ENCODE measurements at regions not wholly inside any gene's neighbourhood (a gene's known extent, or its start where the extent isn't known, plus 50 kb on each side); places are given as distances from the start of the nearest gene placed in this dataset.
"Not testable (repeated sequence)": the region's sequence is repeated elsewhere in the genome, so short reads cannot be mapped to it uniquely, and the experiment has no call there.

- peaks cover 6% of the 10 kb centered on the region for H3K4me1 Mint-ChIP-seq (ENCODE audit: unreplicated experiment)
- H3K4me3 Mint-ChIP-seq (ENCODE audit: unreplicated experiment): no peak overlapping the region
- H3K27ac Mint-ChIP-seq (ENCODE audit: unreplicated experiment): no peak overlapping the region
Observed at GRCh38 chr5:98364549-98364948, 408.9 kb upstream of the RGMB start.

GRCh38 chr5:98365126-98365525 lies 408.3 kb upstream of the RGMB start:
- H3K9me3 Mint-ChIP-seq (ENCODE audit: unreplicated experiment): peaks cover 8% of the 10 kb centered on the region
- H3K27ac Mint-ChIP-seq (ENCODE audit: unreplicated experiment): no peak overlapping the region
- no peak for DNase-seq (ENCODE audit: extremely low spot score, unreplicated experiment)
- H3K4me3 Mint-ChIP-seq (ENCODE audit: unreplicated experiment): no peak overlapping the region
- H3K4me1 Mint-ChIP-seq (ENCODE audit: unreplicated experiment): peaks cover 6% of the 10 kb centered on the region
- no peaks in the 10 kb centered on the region for H3K27me3 Mint-ChIP-seq (ENCODE audit: unreplicated experiment)
- TF ChIP-seq CTCF (IDR thresholded peaks at IDR 0.05): no peak
- H3K36me3 Mint-ChIP-seq (ENCODE audit: unreplicated experiment): peaks cover 1% of the 10 kb centered on the region

More at GRCh38 chr5:98364549-98364948, 408.9 kb upstream of the RGMB start:
- no peak for DNase-seq (ENCODE audit: extremely low spot score, unreplicated experiment)
- Mint-ChIP-seq H3K9me3 (ENCODE audit: unreplicated experiment) (peaks cover 6% of the 10 kb centered on the region), H3K27me3 (ENCODE audit: unreplicated experiment) (no peaks in the 10 kb centered on the region), H3K36me3 (ENCODE audit: unreplicated experiment) (peaks cover under 1% of the 10 kb centered on the region)
- no peak for TF ChIP-seq CTCF (IDR thresholded peaks at IDR 0.05)

- Mint-ChIP-seq H3K27ac (ENCODE audit: unreplicated experiment) (no peak overlapping the region), H3K4me3 (ENCODE audit: unreplicated experiment) (no peak overlapping the region), H3K36me3 (ENCODE audit: unreplicated experiment) (peaks cover 3% of the 10 kb centered on the region), H3K4me1 (ENCODE audit: unreplicated experiment) (peaks cover 6% of the 10 kb centered on the region), H3K9me3 (ENCODE audit: unreplicated experiment) (peaks cover 14% of the 10 kb centered on the region), H3K27me3 (ENCODE audit: unreplicated experiment) (no peaks in the 10 kb centered on the region)
- DNase-seq (ENCODE audit: extremely low spot score, unreplicated experiment): no peak
- no peak for TF ChIP-seq CTCF (IDR thresholded peaks at IDR 0.05)
Observed at GRCh38 chr5:98368141-98368540, 405.3 kb upstream of the RGMB start.

- no peaks in the 10 kb centered on the region for H3K27me3 Mint-ChIP-seq (ENCODE audit: unreplicated experiment)
- H3K36me3 Mint-ChIP-seq (ENCODE audit: unreplicated experiment): peaks cover 3% of the 10 kb centered on the region
- H3K9me3 Mint-ChIP-seq (ENCODE audit: unreplicated experiment): peaks cover 14% of the 10 kb centered on the region
- H3K27ac Mint-ChIP-seq (ENCODE audit: unreplicated experiment): no peak overlapping the region
- H3K4me1 Mint-ChIP-seq (ENCODE audit: unreplicated experiment): no peaks in the 10 kb centered on the region
- TF ChIP-seq CTCF (IDR thresholded peaks at IDR 0.05): no peak
- no peak overlapping the region for H3K4me3 Mint-ChIP-seq (ENCODE audit: unreplicated experiment)
- no peak for DNase-seq (ENCODE audit: extremely low spot score, unreplicated experiment)
Observed at GRCh38 chr5:98372351-98372750, 401.1 kb upstream of the RGMB start.

- no peaks in the 10 kb centered on the region for H3K9me3 Mint-ChIP-seq (ENCODE audit: unreplicated experiment)
- H3K27me3 Mint-ChIP-seq (ENCODE audit: unreplicated experiment): no peaks in the 10 kb centered on the region
- DNase-seq (ENCODE audit: extremely low spot score, unreplicated experiment): no peak
- no peaks in the 10 kb centered on the region for H3K36me3 Mint-ChIP-seq (ENCODE audit: unreplicated experiment)
- no peak overlapping the region for H3K27ac Mint-ChIP-seq (ENCODE audit: unreplicated experiment)
- H3K4me3 Mint-ChIP-seq (ENCODE audit: unreplicated experiment): no peak overlapping the region
- H3K4me1 Mint-ChIP-seq (ENCODE audit: unreplicated experiment): peaks cover 2% of the 10 kb centered on the region
- no peak for TF ChIP-seq CTCF (IDR thresholded peaks at IDR 0.05)
Observed at GRCh38 chr5:98391921-98392625, 381.4 kb upstream of the RGMB start.

GRCh38 chr5:98393205-98393604 lies 380.3 kb upstream of the RGMB start:
- not testable (repeated sequence) for H3K27ac Mint-ChIP-seq (ENCODE audit: unreplicated experiment); H3K4me3 Mint-ChIP-seq (ENCODE audit: unreplicated experiment); H3K4me1 Mint-ChIP-seq (ENCODE audit: unreplicated experiment); H3K27me3 Mint-ChIP-seq (ENCODE audit: unreplicated experiment); DNase-seq (ENCODE audit: extremely low spot score, unreplicated experiment); H3K9me3 Mint-ChIP-seq (ENCODE audit: unreplicated experiment); H3K36me3 Mint-ChIP-seq (ENCODE audit: unreplicated experiment)

Data from osteocyte (in vitro differentiated cells).